Karpas-422 (cell line): ENCODE measurements at regions not wholly inside any gene's neighbourhood (a gene's known extent, or its start where the extent isn't known, plus 50 kb on each side); places are given as distances from the start of the nearest gene placed in this dataset.
A peak's percentile ranks its signal among the peaks of the same experiment; 100 is the strongest.

Experiments
- DNase-seq: peaks from one replicate; pipeline ENCODE4 v3.0.0-alpha.2; 2015
- H2AFZ ChIP-seq: fragments of 200-600 bp; sonication (generic); 2 replicates; pipeline ENCODE4 v1.6.1; 2014; ENCODE audit warnings: antibody characterized with exemption, low read length, mixed read lengths
- H3K27ac ChIP-seq: fragments of 200-600 bp; sonication (generic); 2 replicates; pipeline ENCODE4 v1.5.1; 2014; ENCODE audit warnings: mild to moderate bottlenecking, low read length, moderate library complexity
- H3K27me3 ChIP-seq: fragments of 200-600 bp; sonication (generic); 2 replicates; pipeline ENCODE4 v1.6.1; 2014; ENCODE audit warnings: low read length, mixed read lengths
- H3K36me3 ChIP-seq: fragments of 200-600 bp; sonication (generic); 2 replicates; pipeline ENCODE4 v1.6.1; 2014; ENCODE audit warnings: low read length, mixed read lengths; ENCODE audit not compliant: insufficient read depth
- H3K4me1 ChIP-seq: fragments of 200-600 bp; sonication (generic); 2 replicates; pipeline ENCODE4 v1.6.1; 2014; ENCODE audit warnings: mild to moderate bottlenecking, low read length, mixed read lengths
- H3K4me2 ChIP-seq: fragments of 200-600 bp; sonication (generic); 2 replicates; pipeline ENCODE4 v1.6.1; 2014; ENCODE audit warnings: low read length, low read depth, mild to moderate bottlenecking; ENCODE audit not compliant: poor library complexity, severe bottlenecking
- H3K4me3 ChIP-seq: fragments of 200-600 bp; sonication (generic); 2 replicates; pipeline ENCODE4 v1.5.1; 2014; ENCODE audit warnings: mild to moderate bottlenecking, antibody characterized with exemption, low read length, mixed read lengths
- H3K79me2 ChIP-seq: fragments of 200-600 bp; sonication (generic); 2 replicates; pipeline ENCODE4 v1.6.1; 2014; ENCODE audit warnings: mild to moderate bottlenecking, low read length, mixed read lengths
- H3K9ac ChIP-seq: fragments of 200-600 bp; sonication (generic); 2 replicates; pipeline ENCODE4 v1.6.0; 2014; ENCODE audit warnings: low read length
- H3K9me2 ChIP-seq: fragments of 200-600 bp; sonication (generic), shearing (Covaris generic); replicated peaks from 2 replicates; pipeline ENCODE4 v1.6.0; 2014; ENCODE audit warnings: mild to moderate bottlenecking, low read length, moderate library complexity; ENCODE audit not compliant: insufficient read depth
- H3K9me3 ChIP-seq: fragments of 300-700, 200-600 bp; sonication (generic); 2 replicates; pipeline ENCODE4 v1.6.1; 2014; ENCODE audit warnings: low read length, mixed read lengths
- H4K20me1 ChIP-seq: fragments of 200-600 bp; sonication (generic); 2 replicates; pipeline ENCODE4 v1.6.1; 2014; ENCODE audit warnings: mild to moderate bottlenecking, antibody characterized with exemption, low read length, low read depth; ENCODE audit not compliant: insufficient read depth

GRCh38 chr17:72362376-72363088 lies 241.7 kb downstream of the SOX9 start:
- H3K9ac ChIP-seq, result no peak overlapping the region
- H3K79me2 ChIP-seq, result no peaks in the 10 kb centered on the region
- H3K9me3 ChIP-seq, result no peaks in the 10 kb centered on the region
- H3K27me3 ChIP-seq, result no peaks in the 10 kb centered on the region
- H3K4me1 ChIP-seq, result peaks cover 13% of the 10 kb centered on the region
- H3K4me3 ChIP-seq, result no peak overlapping the region
- H3K36me3 ChIP-seq, result no peaks in the 10 kb centered on the region
- no peaks in the 10 kb centered on the region for H3K9me2 ChIP-seq
- DNase-seq, result no peak
- no peak overlapping the region for H2AFZ ChIP-seq
- no peaks in the 10 kb centered on the region for H4K20me1 ChIP-seq
- H3K4me2 ChIP-seq, result no peak overlapping the region
- H3K27ac ChIP-seq, result no peak overlapping the region

GRCh38 chr17:72363089-72363610 lies 242.3 kb downstream of the SOX9 start:
- Histone ChIP-seq H3K4me2 (no peak overlapping the region), H3K9me3 (no peaks in the 10 kb centered on the region), H3K79me2 (no peaks in the 10 kb centered on the region), H3K27ac (no peak overlapping the region), H4K20me1 (no peaks in the 10 kb centered on the region), H3K9me2 (no peaks in the 10 kb centered on the region), H2AFZ (no peak overlapping the region), H3K27me3 (no peaks in the 10 kb centered on the region), H3K4me1 (peaks cover 16% of the 10 kb centered on the region), H3K36me3 (no peaks in the 10 kb centered on the region), H3K4me3 (no peak overlapping the region), H3K9ac (no peak overlapping the region)
- no peak for DNase-seq

GRCh38 chr17:72365857-72366414 lies 245.1 kb downstream of the SOX9 start:
- H3K4me2 ChIP-seq, result no peak overlapping the region
- no peaks in the 10 kb centered on the region for H3K36me3 ChIP-seq
- H3K27ac ChIP-seq, result no peak overlapping the region
- no peak overlapping the region for H2AFZ ChIP-seq
- no peaks in the 10 kb centered on the region for H4K20me1 ChIP-seq
- H3K27me3 ChIP-seq, result no peaks in the 10 kb centered on the region
- H3K4me1 ChIP-seq, result peaks cover 16% of the 10 kb centered on the region
- H3K79me2 ChIP-seq, result no peaks in the 10 kb centered on the region
- H3K9me2 ChIP-seq, result no peaks in the 10 kb centered on the region
- peak; percentile 63 for DNase-seq
- H3K4me3 ChIP-seq, result no peak overlapping the region
- no peaks in the 10 kb centered on the region for H3K9me3 ChIP-seq
- H3K9ac ChIP-seq, result no peak overlapping the region

- no peaks in the 10 kb centered on the region for H4K20me1 ChIP-seq
- no peaks in the 10 kb centered on the region for H3K79me2 ChIP-seq
- no peaks in the 10 kb centered on the region for H3K36me3 ChIP-seq
- peaks cover 16% of the 10 kb centered on the region for H3K4me1 ChIP-seq
- H3K9ac ChIP-seq, result no peak overlapping the region
- no peak for DNase-seq
- H3K9me3 ChIP-seq, result no peaks in the 10 kb centered on the region
- H3K4me3 ChIP-seq, result no peak overlapping the region
- no peak overlapping the region for H3K27ac ChIP-seq
- no peak overlapping the region for H2AFZ ChIP-seq
- no peak overlapping the region for H3K4me2 ChIP-seq
- no peaks in the 10 kb centered on the region for H3K27me3 ChIP-seq
- no peaks in the 10 kb centered on the region for H3K9me2 ChIP-seq
Measured at GRCh38 chr17:72366626-72367025, 245.8 kb downstream of the SOX9 start.

- Histone ChIP-seq H3K4me1 (peaks cover 9% of the 10 kb centered on the region), H3K36me3 (no peaks in the 10 kb centered on the region), H3K79me2 (no peaks in the 10 kb centered on the region), H3K27ac (no peak overlapping the region), H2AFZ (no peak overlapping the region), H3K4me3 (no peak overlapping the region), H3K9me3 (no peaks in the 10 kb centered on the region), H3K4me2 (no peak overlapping the region), H4K20me1 (no peaks in the 10 kb centered on the region), H3K9me2 (no peaks in the 10 kb centered on the region), H3K27me3 (no peaks in the 10 kb centered on the region), H3K9ac (no peak overlapping the region)
- no peak for DNase-seq
Measured at GRCh38 chr17:72368191-72368590, 247.4 kb downstream of the SOX9 start.

GRCh38 chr17:72369366-72369765 lies 248.5 kb downstream of the SOX9 start:
- H2AFZ ChIP-seq, result no peak overlapping the region
- H3K79me2 ChIP-seq, result no peaks in the 10 kb centered on the region
- H4K20me1 ChIP-seq, result 0 out of 2 replicates have a peak, but pooled peaks cover 3% of the 10 kb centered on the region
- H3K36me3 ChIP-seq, result no peaks in the 10 kb centered on the region
- DNase-seq, result no peak
- no peaks in the 10 kb centered on the region for H3K27me3 ChIP-seq
- no peaks in the 10 kb centered on the region for H3K9me3 ChIP-seq
- H3K9me2 ChIP-seq, result no peaks in the 10 kb centered on the region
- peaks cover 18% of the 10 kb centered on the region for H3K4me1 ChIP-seq
- H3K4me3 ChIP-seq, result no peak overlapping the region
- H3K9ac ChIP-seq, result no peak overlapping the region
- H3K27ac ChIP-seq, result no peak overlapping the region
- no peak overlapping the region for H3K4me2 ChIP-seq

GRCh38 chr17:72370819-72371218 lies 250.0 kb downstream of the SOX9 start:
- Histone ChIP-seq H3K9ac (no peak overlapping the region), H3K4me1 (peaks cover 30% of the 10 kb centered on the region), H3K27ac (no peak overlapping the region)

GRCh38 chr17:72372185-72372584 lies 251.4 kb downstream of the SOX9 start:
- Histone ChIP-seq H3K9me2 (no peaks in the 10 kb centered on the region), H2AFZ (no peak overlapping the region), H3K27me3 (no peaks in the 10 kb centered on the region), H3K4me2 (no peak overlapping the region), H4K20me1 (0 out of 2 replicates have a peak, but pooled peaks cover 3% of the 10 kb centered on the region), H3K4me1 (peaks cover 28% of the 10 kb centered on the region), H3K9ac (no peak overlapping the region), H3K4me3 (no peak overlapping the region), H3K36me3 (no peaks in the 10 kb centered on the region), H3K9me3 (no peaks in the 10 kb centered on the region), H3K79me2 (no peaks in the 10 kb centered on the region), H3K27ac (no peak overlapping the region)
- no peak for DNase-seq

More at GRCh38 chr17:72370819-72371218, 250.0 kb downstream of the SOX9 start:
- Histone ChIP-seq H3K27me3 (no peaks in the 10 kb centered on the region), H3K36me3 (no peaks in the 10 kb centered on the region), H3K4me3 (no peak overlapping the region), H3K9me2 (no peaks in the 10 kb centered on the region), H3K9me3 (no peaks in the 10 kb centered on the region), H3K79me2 (no peaks in the 10 kb centered on the region), H3K4me2 (no peak overlapping the region), H4K20me1 (0 out of 2 replicates have a peak, but pooled peaks cover 3% of the 10 kb centered on the region), H2AFZ (no peak overlapping the region)
- DNase-seq, result no peak
